Glutamatergic neuron (in vitro differentiated cells): ENCODE measurements at regions not wholly inside any gene's neighbourhood (a gene's known extent, or its start where the extent isn't known, plus 50 kb on each side); places are given as distances from the start of the nearest gene placed in this dataset.

Source experiments
- DNase-seq: peaks from one replicate; pipeline ENCODE4 v3.0.0; 2022
- H3K27ac Mint-ChIP-seq: one replicate; pipeline ENCODE4 v1.8.0; 2020; ENCODE audit warnings: mild to moderate bottlenecking, mixed read lengths, inconsistent platforms; ENCODE audit not compliant: unreplicated experiment
- H3K27me3 Mint-ChIP-seq: one replicate; pipeline ENCODE4 v1.8.0; 2020; ENCODE audit warnings: mild to moderate bottlenecking, moderate library complexity, mixed read lengths, inconsistent platforms; ENCODE audit not compliant: unreplicated experiment
- H3K36me3 Mint-ChIP-seq: one replicate; pipeline ENCODE4 v1.8.0; 2020; ENCODE audit warnings: mild to moderate bottlenecking, mixed read lengths, inconsistent platforms; ENCODE audit not compliant: unreplicated experiment
- H3K4me1 Mint-ChIP-seq: one replicate; pipeline ENCODE4 v1.8.0; 2020; ENCODE audit warnings: mild to moderate bottlenecking, low read depth, mixed read lengths, inconsistent platforms; ENCODE audit not compliant: unreplicated experiment
- H3K4me3 Mint-ChIP-seq: one replicate; pipeline ENCODE4 v1.8.0; 2020; ENCODE audit warnings: mild to moderate bottlenecking, mixed read lengths, inconsistent platforms; ENCODE audit not compliant: unreplicated experiment
- H3K9me3 Mint-ChIP-seq: one replicate; pipeline ENCODE4 v1.8.0; 2020; ENCODE audit warnings: mild to moderate bottlenecking, moderate library complexity, mixed read lengths, inconsistent platforms; ENCODE audit not compliant: unreplicated experiment
- CTCF ChIP-seq: fragments of 200-600 bp; sonication (generic); IDR thresholded peaks from one replicate; pipeline ENCODE4 v1.5.0; 2021; ENCODE audit not compliant: partially characterized antibody, unreplicated experiment

- no peak for TF ChIP-seq CTCF
- peak overlapping the region; percentile 15 for H3K27ac Mint-ChIP-seq
- no peak for DNase-seq
- no peak overlapping the region for H3K4me3 Mint-ChIP-seq
- peaks cover 2% of the 10 kb centered on the region for H3K9me3 Mint-ChIP-seq
- H3K36me3 Mint-ChIP-seq = no peaks in the 10 kb centered on the region
- H3K27me3 Mint-ChIP-seq = no peaks in the 10 kb centered on the region
- peaks cover 15% of the 10 kb centered on the region for H3K4me1 Mint-ChIP-seq
Measured at GRCh38 chrX:39826813-39827543, 270.8 kb downstream of the BCOR start.

- TF ChIP-seq CTCF = no peak
- no peaks in the 10 kb centered on the region for H3K27me3 Mint-ChIP-seq
- no peaks in the 10 kb centered on the region for H3K36me3 Mint-ChIP-seq
- no peak overlapping the region for H3K27ac Mint-ChIP-seq
- DNase-seq = peak; percentile 41
- peaks cover 2% of the 10 kb centered on the region for H3K9me3 Mint-ChIP-seq
- H3K4me3 Mint-ChIP-seq = no peak overlapping the region
- H3K4me1 Mint-ChIP-seq = peaks cover 15% of the 10 kb centered on the region
Measured at GRCh38 chrX:39827951-39828350, 269.8 kb downstream of the BCOR start.

GRCh38 chrX:39828971-39829370 is 268.8 kb downstream of the BCOR start:
- peaks cover 12% of the 10 kb centered on the region for H3K4me1 Mint-ChIP-seq
- H3K27me3 Mint-ChIP-seq = no peaks in the 10 kb centered on the region
- H3K4me3 Mint-ChIP-seq = no peak overlapping the region

GRCh38 chrX:39829965-39830364 is 267.8 kb downstream of the BCOR start:
- peaks cover 10% of the 10 kb centered on the region for H3K4me1 Mint-ChIP-seq
- TF ChIP-seq CTCF = no peak

More at GRCh38 chrX:39828971-39829370, 268.8 kb downstream of the BCOR start:
- Mint-ChIP-seq H3K36me3 (no peaks in the 10 kb centered on the region), H3K9me3 (peaks cover 2% of the 10 kb centered on the region), H3K27ac (no peak overlapping the region)
- no peak for DNase-seq
- no peak for TF ChIP-seq CTCF

GRCh38 chrX:39830414-39830813 is 267.3 kb downstream of the BCOR start:
- H3K27me3 Mint-ChIP-seq = no peaks in the 10 kb centered on the region
- no peaks in the 10 kb centered on the region for H3K36me3 Mint-ChIP-seq
- no peak for TF ChIP-seq CTCF
- DNase-seq = no peak
- no peak overlapping the region for H3K27ac Mint-ChIP-seq
- H3K4me3 Mint-ChIP-seq = no peak overlapping the region
- no peaks in the 10 kb centered on the region for H3K9me3 Mint-ChIP-seq
- H3K4me1 Mint-ChIP-seq = peaks cover 10% of the 10 kb centered on the region

More at GRCh38 chrX:39829965-39830364, 267.8 kb downstream of the BCOR start:
- no peaks in the 10 kb centered on the region for H3K27me3 Mint-ChIP-seq
- no peaks in the 10 kb centered on the region for H3K36me3 Mint-ChIP-seq
- no peaks in the 10 kb centered on the region for H3K9me3 Mint-ChIP-seq
- no peak overlapping the region for H3K4me3 Mint-ChIP-seq
- no peak for DNase-seq
- no peak overlapping the region for H3K27ac Mint-ChIP-seq
